ENCODE measurements at regions not wholly inside any gene's neighbourhood (a gene's known extent, or its start where the extent isn't known, plus 50 kb on each side); places are given as distances from the start of the nearest gene placed in this dataset.
"Not testable (repeated sequence)": the region's sequence is repeated elsewhere in the genome, so short reads cannot be mapped to it uniquely, and the experiment has no call there.

DNA sequence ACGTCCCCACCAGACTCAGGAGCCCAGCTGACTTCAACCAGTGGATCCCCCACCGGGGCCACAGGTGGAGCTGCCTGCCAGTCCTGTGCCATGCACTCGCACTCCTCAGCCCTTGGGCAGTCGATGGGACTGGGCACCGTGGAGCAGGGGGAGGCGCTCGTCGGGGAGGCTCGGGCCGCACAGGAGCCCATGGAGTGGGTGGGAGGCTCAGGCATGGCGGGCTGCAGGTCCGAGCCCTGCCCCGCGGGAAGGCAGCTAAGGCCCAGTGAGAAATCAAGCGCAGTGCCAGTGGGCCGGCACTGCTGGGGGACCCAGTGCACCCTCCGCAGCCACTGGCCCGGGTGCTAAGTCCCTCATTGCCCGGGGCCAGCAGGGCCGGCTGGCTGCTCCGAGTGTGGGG is 52.3 kb upstream of the LRRC30 start:
- H3K27ac ChIP-seq; H3K4me2 ChIP-seq; H3K4me3 ChIP-seq (IDR thresholded peaks at IDR 0.05; ENCODE audit: insufficient read depth, low read depth, low read length); H3K4me1 ChIP-seq (ENCODE audit: low read depth, poor library complexity, severe bottlenecking); H3K27me3 ChIP-seq (ENCODE audit: insufficient read depth, low read depth); H2AFZ ChIP-seq (ENCODE audit: low read depth); H3K79me2 ChIP-seq (ENCODE audit: insufficient read depth, low read depth); H3K36me3 ChIP-seq (ENCODE audit: insufficient read depth); H3K9ac ChIP-seq; H4K20me1 ChIP-seq (ENCODE audit: insufficient read depth): not testable (repeated sequence)

DNA sequence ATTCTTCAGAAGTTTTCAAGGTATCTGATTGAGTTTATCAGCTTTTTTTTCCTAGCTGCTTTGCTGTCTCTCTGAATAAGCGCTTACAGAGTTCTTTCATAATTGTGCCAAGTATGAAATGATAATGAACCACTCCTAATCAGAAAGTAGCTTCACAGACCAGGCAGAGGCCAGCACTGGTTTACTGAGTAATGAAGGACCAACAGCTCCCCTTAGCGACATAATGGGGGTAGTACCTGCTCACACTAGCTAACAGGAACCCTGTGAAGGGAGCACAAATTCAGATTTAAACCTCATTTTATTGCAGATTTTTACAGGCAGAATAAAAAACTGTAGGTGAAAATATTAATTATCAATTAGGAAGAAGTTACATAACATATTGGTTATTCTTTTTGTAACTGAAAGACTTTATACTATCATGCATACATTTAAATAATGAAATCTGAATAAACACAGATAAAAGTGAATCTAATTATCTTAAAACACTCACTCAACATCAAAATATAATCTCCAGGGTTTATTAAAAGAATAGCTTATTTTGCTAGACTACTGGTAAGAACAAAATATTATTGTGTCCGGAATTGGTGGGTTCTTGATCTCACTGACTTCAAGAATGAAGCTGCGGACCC is 53.7 kb upstream of the LRRC30 start:
- Histone ChIP-seq H3K27ac (no peak overlapping the region), H2AFZ (ENCODE audit: low read depth) (no peak overlapping the region), H3K9ac (no peak overlapping the region), H3K36me3 (ENCODE audit: insufficient read depth) (no peaks in the 10 kb centered on the region), H3K79me2 (ENCODE audit: insufficient read depth, low read depth) (no peaks in the 10 kb centered on the region), H3K4me2 (no peak overlapping the region), H3K27me3 (ENCODE audit: insufficient read depth, low read depth) (no peaks in the 10 kb centered on the region), H3K4me1 (ENCODE audit: low read depth, poor library complexity, severe bottlenecking) (no peaks in the 10 kb centered on the region), H3K4me3 (IDR thresholded peaks at IDR 0.05; ENCODE audit: insufficient read depth, low read depth, low read length) (no peak overlapping the region), H4K20me1 (ENCODE audit: insufficient read depth) (no peaks in the 10 kb centered on the region)
- TF ChIP-seq, protein P1, sequence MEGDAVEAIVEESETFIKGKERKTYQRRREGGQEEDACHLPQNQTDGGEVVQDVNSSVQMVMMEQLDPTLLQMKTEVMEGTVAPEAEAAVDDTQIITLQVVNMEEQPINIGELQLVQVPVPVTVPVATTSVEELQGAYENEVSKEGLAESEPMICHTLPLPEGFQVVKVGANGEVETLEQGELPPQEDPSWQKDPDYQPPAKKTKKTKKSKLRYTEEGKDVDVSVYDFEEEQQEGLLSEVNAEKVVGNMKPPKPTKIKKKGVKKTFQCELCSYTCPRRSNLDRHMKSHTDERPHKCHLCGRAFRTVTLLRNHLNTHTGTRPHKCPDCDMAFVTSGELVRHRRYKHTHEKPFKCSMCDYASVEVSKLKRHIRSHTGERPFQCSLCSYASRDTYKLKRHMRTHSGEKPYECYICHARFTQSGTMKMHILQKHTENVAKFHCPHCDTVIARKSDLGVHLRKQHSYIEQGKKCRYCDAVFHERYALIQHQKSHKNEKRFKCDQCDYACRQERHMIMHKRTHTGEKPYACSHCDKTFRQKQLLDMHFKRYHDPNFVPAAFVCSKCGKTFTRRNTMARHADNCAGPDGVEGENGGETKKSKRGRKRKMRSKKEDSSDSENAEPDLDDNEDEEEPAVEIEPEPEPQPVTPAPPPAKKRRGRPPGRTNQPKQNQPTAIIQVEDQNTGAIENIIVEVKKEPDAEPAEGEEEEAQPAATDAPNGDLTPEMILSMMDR (conservative IDR thresholded peaks at IDR 0.05; ENCODE audit: low read depth, low read length) = peak; percentile 81

DNA sequence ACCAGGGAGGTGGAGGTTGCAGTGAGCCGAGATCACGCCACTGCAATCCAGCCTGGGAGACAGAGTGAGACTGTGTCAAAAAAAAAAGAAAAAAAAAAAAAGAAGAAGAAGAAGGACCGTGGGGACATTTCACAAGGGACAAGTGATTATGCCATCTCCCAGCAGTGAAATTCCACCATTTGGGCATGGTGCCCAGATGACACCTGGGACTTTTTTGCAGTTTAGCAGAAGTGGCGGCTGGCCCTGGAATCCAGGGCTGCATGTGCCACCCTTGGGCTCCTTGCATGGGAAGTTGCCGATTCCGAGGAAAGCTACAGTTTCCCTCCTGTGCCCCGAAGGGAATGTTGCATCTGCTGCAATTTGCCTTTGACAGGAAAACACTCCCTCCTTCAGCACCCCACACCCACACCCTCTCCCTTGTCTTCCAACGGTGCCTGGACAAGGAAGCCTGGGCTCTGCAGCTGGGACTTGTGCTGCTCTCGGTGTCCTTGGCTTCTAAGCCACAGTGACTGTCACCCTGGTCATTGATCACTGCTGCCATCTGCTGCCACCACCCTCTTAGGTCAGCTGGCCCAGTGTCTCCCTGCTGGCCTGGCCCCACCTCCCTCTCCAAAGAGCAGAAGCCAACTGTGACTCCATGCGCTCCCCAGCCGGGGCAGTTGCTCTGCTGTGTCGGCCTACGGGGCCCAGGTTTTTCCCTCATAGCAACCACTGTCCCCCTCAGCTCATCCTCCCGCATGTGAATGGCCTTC is 56.4 kb upstream of the LRRC30 start:
- no peaks in the 10 kb centered on the region for H4K20me1 ChIP-seq (ENCODE audit: insufficient read depth)
- H3K4me3 ChIP-seq (IDR thresholded peaks at IDR 0.05; ENCODE audit: insufficient read depth, low read depth, low read length) = no peak overlapping the region
- no peaks in the 10 kb centered on the region for H3K79me2 ChIP-seq (ENCODE audit: insufficient read depth, low read depth)
- H3K36me3 ChIP-seq (ENCODE audit: insufficient read depth) = no peaks in the 10 kb centered on the region
- no peaks in the 10 kb centered on the region for H3K4me1 ChIP-seq (ENCODE audit: low read depth, poor library complexity, severe bottlenecking)
- H3K27ac ChIP-seq = no peak overlapping the region
- no peak overlapping the region for H3K4me2 ChIP-seq
- TF ChIP-seq, protein P1 (conservative IDR thresholded peaks at IDR 0.05; ENCODE audit: low read depth, low read length) = no peak
- no peak overlapping the region for H2AFZ ChIP-seq (ENCODE audit: low read depth)
- H3K9ac ChIP-seq = no peak overlapping the region
- no peaks in the 10 kb centered on the region for H3K27me3 ChIP-seq (ENCODE audit: insufficient read depth, low read depth)

DNA sequence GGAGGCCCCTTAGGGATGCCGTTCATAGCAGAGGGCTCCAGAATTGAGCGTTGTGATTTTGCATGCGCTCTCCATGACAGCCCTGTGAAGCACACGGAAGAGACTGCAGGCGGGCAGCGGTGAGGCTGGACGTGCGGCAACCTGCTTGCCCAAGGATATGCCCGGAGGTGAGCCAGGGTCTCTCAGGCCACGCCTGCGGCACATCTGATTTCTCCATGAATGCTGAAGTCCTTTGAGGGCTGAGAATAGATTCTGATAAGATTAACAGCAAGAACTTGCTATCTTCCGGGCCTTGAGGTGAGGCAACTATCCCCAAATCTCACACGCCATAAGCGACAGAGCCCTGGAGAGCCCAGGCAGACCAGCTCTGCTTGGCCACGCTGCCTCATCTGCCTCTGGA is 55.6 kb upstream of the LAMA1 start:
- Histone ChIP-seq H3K4me2 (no peak overlapping the region), H3K79me2 (ENCODE audit: insufficient read depth, low read depth) (no peaks in the 10 kb centered on the region), H3K4me1 (ENCODE audit: low read depth, poor library complexity, severe bottlenecking) (no peaks in the 10 kb centered on the region), H3K9ac (no peak overlapping the region), H2AFZ (ENCODE audit: low read depth) (no peak overlapping the region), H3K4me3 (IDR thresholded peaks at IDR 0.05; ENCODE audit: insufficient read depth, low read depth, low read length) (no peak overlapping the region), H3K27ac (no peak overlapping the region), H4K20me1 (ENCODE audit: insufficient read depth) (no peaks in the 10 kb centered on the region), H3K36me3 (ENCODE audit: insufficient read depth) (no peaks in the 10 kb centered on the region), H3K27me3 (ENCODE audit: insufficient read depth, low read depth) (no peaks in the 10 kb centered on the region)
- TF ChIP-seq, protein P1 (conservative IDR thresholded peaks at IDR 0.05; ENCODE audit: low read depth, low read length) = no peak

DNA sequence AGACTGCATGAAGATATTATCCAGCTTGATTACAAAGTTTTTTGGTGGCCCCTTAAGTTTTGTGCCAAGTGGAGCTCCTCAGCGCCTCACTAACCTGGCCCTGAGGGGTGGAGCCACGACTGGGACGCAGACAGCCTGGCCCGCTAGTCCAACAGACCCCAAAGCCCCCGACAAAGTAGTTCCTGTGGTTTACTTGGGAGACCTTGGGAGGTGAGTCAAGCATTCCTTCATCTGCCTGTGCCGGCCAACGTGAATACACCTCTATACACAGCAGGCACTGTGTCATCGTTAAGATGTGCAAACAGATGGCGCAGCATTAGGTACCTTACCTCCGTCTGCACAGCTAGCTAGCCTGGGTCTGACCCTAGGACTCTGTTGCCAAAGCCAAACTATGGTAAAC is 55.0 kb upstream of the LAMA1 start:
- TF ChIP-seq, protein P1 (conservative IDR thresholded peaks at IDR 0.05; ENCODE audit: low read depth, low read length) = no peak
- Histone ChIP-seq H3K79me2 (ENCODE audit: insufficient read depth, low read depth) (no peaks in the 10 kb centered on the region), H2AFZ (ENCODE audit: low read depth) (no peak overlapping the region), H3K36me3 (ENCODE audit: insufficient read depth) (no peaks in the 10 kb centered on the region), H4K20me1 (ENCODE audit: insufficient read depth) (no peaks in the 10 kb centered on the region), H3K27me3 (ENCODE audit: insufficient read depth, low read depth) (no peaks in the 10 kb centered on the region), H3K4me3 (IDR thresholded peaks at IDR 0.05; ENCODE audit: insufficient read depth, low read depth, low read length) (no peak overlapping the region), H3K27ac (no peak overlapping the region), H3K4me1 (ENCODE audit: low read depth, poor library complexity, severe bottlenecking) (no peaks in the 10 kb centered on the region), H3K4me2 (no peak overlapping the region), H3K9ac (no peak overlapping the region)

All from KMS-11 (cell line).